ENCODE measurements at regions not wholly inside any gene's neighbourhood (a gene's known extent, or its start where the extent isn't known, plus 50 kb on each side); places are given as distances from the start of the nearest gene placed in this dataset.

- Histone ChIP-seq H3K36me3 (ENCODE audit: control insufficient read depth, insufficient read depth, low read length) (no peaks in the 10 kb centered on the region; the same call in 1 of the 2 replicates), H3K27ac (ENCODE audit: low read length) (no peak overlapping the region), H3K4me3 (ENCODE audit: low read length) (no peak overlapping the region), H3K4me1 (ENCODE audit: control insufficient read depth, insufficient read depth, low read length) (no peaks in the 10 kb centered on the region), H3K9me3 (ENCODE audit: control insufficient read depth, insufficient read depth, low read length) (peaks cover 50% of the 10 kb centered on the region), H3K27me3 (ENCODE audit: control insufficient read depth, insufficient read depth, low read length) (no peaks in the 10 kb centered on the region)
- no peak for DNase-seq (ENCODE audit: low read depth, low spot score)
- WGBS (ENCODE audit: insufficient coverage, insufficient read length), result no CpG with 5 or more reads among the region's 18 CpGs
Observed at GRCh38 chr1:2876846-2877245, 75.4 kb upstream of the TTC34 start.

- peaks cover 49% of the 10 kb centered on the region for H3K9me3 ChIP-seq (ENCODE audit: control insufficient read depth, insufficient read depth, low read length)
- no CpG with 5 or more reads among the region's 17 CpGs for WGBS (ENCODE audit: insufficient coverage, insufficient read length)
- no peak overlapping the region for H3K27ac ChIP-seq (ENCODE audit: low read length)
- no peak overlapping the region for H3K4me3 ChIP-seq (ENCODE audit: low read length)
- no peak for DNase-seq (ENCODE audit: low read depth, low spot score)
- no peaks in the 10 kb centered on the region for H3K27me3 ChIP-seq (ENCODE audit: control insufficient read depth, insufficient read depth, low read length)
- H3K4me1 ChIP-seq (ENCODE audit: control insufficient read depth, insufficient read depth, low read length), result no peaks in the 10 kb centered on the region
- no peaks in the 10 kb centered on the region; the same call in 1 of the 2 replicates for H3K36me3 ChIP-seq (ENCODE audit: control insufficient read depth, insufficient read depth, low read length)
Observed at GRCh38 chr1:2877391-2877790, 75.9 kb upstream of the TTC34 start.

GRCh38 chr1:2878591-2878990 lies 77.1 kb upstream of the TTC34 start:
- WGBS (ENCODE audit: insufficient coverage, insufficient read length), result no CpG with 5 or more reads among the region's 14 CpGs
- H3K9me3 ChIP-seq (ENCODE audit: control insufficient read depth, insufficient read depth, low read length), result peaks cover 52% of the 10 kb centered on the region

GRCh38 chr1:2879026-2879425 lies 77.5 kb upstream of the TTC34 start:
- DNase-seq (ENCODE audit: low read depth, low spot score), result no peak
- Histone ChIP-seq H3K4me1 (ENCODE audit: control insufficient read depth, insufficient read depth, low read length) (no peaks in the 10 kb centered on the region), H3K27ac (ENCODE audit: low read length) (no peak overlapping the region), H3K36me3 (ENCODE audit: control insufficient read depth, insufficient read depth, low read length) (no peaks in the 10 kb centered on the region; the same call in 1 of the 2 replicates), H3K9me3 (ENCODE audit: control insufficient read depth, insufficient read depth, low read length) (peaks cover 50% of the 10 kb centered on the region), H3K27me3 (ENCODE audit: control insufficient read depth, insufficient read depth, low read length) (no peaks in the 10 kb centered on the region), H3K4me3 (ENCODE audit: low read length) (no peak overlapping the region)
- no CpG with 5 or more reads among the region's 14 CpGs for WGBS (ENCODE audit: insufficient coverage, insufficient read length)

More at GRCh38 chr1:2878591-2878990, 77.1 kb upstream of the TTC34 start:
- no peak overlapping the region for H3K4me3 ChIP-seq (ENCODE audit: low read length)
- no peaks in the 10 kb centered on the region for H3K27me3 ChIP-seq (ENCODE audit: control insufficient read depth, insufficient read depth, low read length)
- DNase-seq (ENCODE audit: low read depth, low spot score), result no peak
- no peak overlapping the region for H3K27ac ChIP-seq (ENCODE audit: low read length)
- H3K36me3 ChIP-seq (ENCODE audit: control insufficient read depth, insufficient read depth, low read length), result no peaks in the 10 kb centered on the region; the same call in 1 of the 2 replicates
- no peaks in the 10 kb centered on the region for H3K4me1 ChIP-seq (ENCODE audit: control insufficient read depth, insufficient read depth, low read length)

- no peaks in the 10 kb centered on the region for H3K4me1 ChIP-seq (ENCODE audit: control insufficient read depth, insufficient read depth, low read length)
- peaks cover 49% of the 10 kb centered on the region for H3K9me3 ChIP-seq (ENCODE audit: control insufficient read depth, insufficient read depth, low read length)
- H3K4me3 ChIP-seq (ENCODE audit: low read length), result no peak overlapping the region
- H3K27me3 ChIP-seq (ENCODE audit: control insufficient read depth, insufficient read depth, low read length), result no peaks in the 10 kb centered on the region
- H3K27ac ChIP-seq (ENCODE audit: low read length), result no peak overlapping the region
- WGBS (ENCODE audit: insufficient coverage, insufficient read length), result no CpG with 5 or more reads among the region's 18 CpGs
- DNase-seq (ENCODE audit: low read depth, low spot score), result no peak
- no peaks in the 10 kb centered on the region; the same call in 1 of the 2 replicates for H3K36me3 ChIP-seq (ENCODE audit: control insufficient read depth, insufficient read depth, low read length)
Observed at GRCh38 chr1:2879591-2879990, 78.1 kb upstream of the TTC34 start.

- WGBS (ENCODE audit: insufficient coverage, insufficient read length), result no CpG with 5 or more reads among the region's 12 CpGs
- no peak for DNase-seq (ENCODE audit: low read depth, low spot score)
- H3K9me3 ChIP-seq (ENCODE audit: control insufficient read depth, insufficient read depth, low read length), result peaks cover 48% of the 10 kb centered on the region
- no peaks in the 10 kb centered on the region; the same call in 1 of the 2 replicates for H3K36me3 ChIP-seq (ENCODE audit: control insufficient read depth, insufficient read depth, low read length)
- H3K4me3 ChIP-seq (ENCODE audit: low read length), result no peak overlapping the region
- H3K27ac ChIP-seq (ENCODE audit: low read length), result no peak overlapping the region
- no peaks in the 10 kb centered on the region for H3K27me3 ChIP-seq (ENCODE audit: control insufficient read depth, insufficient read depth, low read length)
- H3K4me1 ChIP-seq (ENCODE audit: control insufficient read depth, insufficient read depth, low read length), result no peaks in the 10 kb centered on the region
Observed at GRCh38 chr1:2880086-2880485, 78.6 kb upstream of the TTC34 start.

GRCh38 chr1:2880812-2881295 lies 79.4 kb upstream of the TTC34 start:
- H3K9me3 ChIP-seq (ENCODE audit: control insufficient read depth, insufficient read depth, low read length), result peaks cover 50% of the 10 kb centered on the region
- H3K36me3 ChIP-seq (ENCODE audit: control insufficient read depth, insufficient read depth, low read length), result no peaks in the 10 kb centered on the region; the same call in 1 of the 2 replicates
- H3K27ac ChIP-seq (ENCODE audit: low read length), result no peak overlapping the region
- WGBS (ENCODE audit: insufficient coverage, insufficient read length), result no CpG with 5 or more reads among the region's 15 CpGs
- no peaks in the 10 kb centered on the region for H3K4me1 ChIP-seq (ENCODE audit: control insufficient read depth, insufficient read depth, low read length)
- no peaks in the 10 kb centered on the region for H3K27me3 ChIP-seq (ENCODE audit: control insufficient read depth, insufficient read depth, low read length)
- H3K4me3 ChIP-seq (ENCODE audit: low read length), result no peak overlapping the region
- no peak for DNase-seq (ENCODE audit: low read depth, low spot score)

- WGBS (ENCODE audit: insufficient coverage, insufficient read length), result no CpG with 5 or more reads among the region's 15 CpGs
Observed at GRCh38 chr1:2881556-2881955, 80.1 kb upstream of the TTC34 start.

GRCh38 chr1:2882966-2883696 lies 81.6 kb upstream of the TTC34 start:
- Histone ChIP-seq H3K9me3 (ENCODE audit: control insufficient read depth, insufficient read depth, low read length) (peaks cover 47% of the 10 kb centered on the region), H3K27me3 (ENCODE audit: control insufficient read depth, insufficient read depth, low read length) (no peaks in the 10 kb centered on the region), H3K27ac (ENCODE audit: low read length) (no peak overlapping the region), H3K4me1 (ENCODE audit: control insufficient read depth, insufficient read depth, low read length) (no peaks in the 10 kb centered on the region), H3K36me3 (ENCODE audit: control insufficient read depth, insufficient read depth, low read length) (no peaks in the 10 kb centered on the region; the same call in 1 of the 2 replicates), H3K4me3 (ENCODE audit: low read length) (no peak overlapping the region)
- no peak for DNase-seq (ENCODE audit: low read depth, low spot score)
- WGBS (ENCODE audit: insufficient coverage, insufficient read length), result no CpG with 5 or more reads among the region's 40 CpGs

More at GRCh38 chr1:2881556-2881955, 80.1 kb upstream of the TTC34 start:
- Histone ChIP-seq H3K27me3 (ENCODE audit: control insufficient read depth, insufficient read depth, low read length) (no peaks in the 10 kb centered on the region), H3K27ac (ENCODE audit: low read length) (no peak overlapping the region), H3K4me3 (ENCODE audit: low read length) (no peak overlapping the region), H3K36me3 (ENCODE audit: control insufficient read depth, insufficient read depth, low read length) (no peaks in the 10 kb centered on the region; the same call in 1 of the 2 replicates), H3K4me1 (ENCODE audit: control insufficient read depth, insufficient read depth, low read length) (no peaks in the 10 kb centered on the region), H3K9me3 (ENCODE audit: control insufficient read depth, insufficient read depth, low read length) (peaks cover 50% of the 10 kb centered on the region)
- no peak for DNase-seq (ENCODE audit: low read depth, low spot score)

GRCh38 chr1:2885001-2885400 lies 83.5 kb upstream of the TTC34 start:
- WGBS (ENCODE audit: insufficient coverage, insufficient read length), result no CpG with 5 or more reads among the region's 16 CpGs
- H3K4me3 ChIP-seq (ENCODE audit: low read length), result no peak overlapping the region
- H3K27me3 ChIP-seq (ENCODE audit: control insufficient read depth, insufficient read depth, low read length), result no peaks in the 10 kb centered on the region
- H3K4me1 ChIP-seq (ENCODE audit: control insufficient read depth, insufficient read depth, low read length), result no peaks in the 10 kb centered on the region
- DNase-seq (ENCODE audit: low read depth, low spot score), result no peak
- H3K27ac ChIP-seq (ENCODE audit: low read length), result no peak overlapping the region
- no peaks in the 10 kb centered on the region; the same call in 1 of the 2 replicates for H3K36me3 ChIP-seq (ENCODE audit: control insufficient read depth, insufficient read depth, low read length)
- H3K9me3 ChIP-seq (ENCODE audit: control insufficient read depth, insufficient read depth, low read length), result peaks cover 52% of the 10 kb centered on the region

Measured in iPS DF 6.9 (cell line).